HCT116 (cell line): ENCODE measurements at regions not wholly inside any gene's neighbourhood (a gene's known extent, or its start where the extent isn't known, plus 50 kb on each side); places are given as distances from the start of the nearest gene placed in this dataset.
A peak's percentile ranks its signal among the peaks of the same experiment; 100 is the strongest.
"Not testable (repeated sequence)": the region's sequence is repeated elsewhere in the genome, so short reads cannot be mapped to it uniquely, and the experiment has no call there.

Experiments
- ATAC-seq: fragments of 200-7000 bp; cut with Tn5 transposase; 2 replicates; pipeline ENCODE4 v1.9.1; 2020; ENCODE audit warnings: mild to moderate bottlenecking, moderate library complexity
- BruUV-seq: library from RNA; stranded (reverse); fragments of 400-500 nt; replicated peaks from 2 replicates; lab custom pipeline; 2021; lab: Mats Ljungman, UMichigan
- CTCF ChIA-PET: fragments of 300-600 bp; sonication (Branson Sonifier 250); formaldehyde crosslinking; loops from one replicate; lab custom pipeline; 2021; ENCODE audit warnings: antibody characterized with exemption; lab: Charles Lee
- POLR2A ChIA-PET: fragments of 300-600, 350-600 bp; sonication (Branson Sonifier 250); formaldehyde crosslinking; loops from one replicate; lab custom pipeline; 2021; ENCODE audit warnings: antibody characterized with exemption; lab: Charles Lee
- RAD21 ChIA-PET, 2 experiments: fragments of 300-600 bp; sonication (Branson Sonifier 250); formaldehyde crosslinking; loops; one replicate each; lab custom pipeline; 2023; ENCODE audit warnings: low total read pairs in 2 of 2; ENCODE audit not compliant: uncharacterized antibody in 2 of 2, unreplicated experiment in 2 of 2, low non-redundant PET in 1 of 2; lab: Charles Lee
- DNase-seq: peaks from one replicate; pipeline ENCODE4 v3.0.0-alpha.2; 2010; ENCODE audit warnings: low read depth, low spot score
- H2AFZ ChIP-seq: fragments of 200-600 bp; shearing (Covaris generic), sonication (generic); 2 replicates; pipeline ENCODE4 v1.6.1; 2017; ENCODE audit warnings: low read depth, mixed run types, mixed read lengths, antibody characterized with exemption, low read length; ENCODE audit not compliant: poor library complexity, severe bottlenecking
- H3K27ac ChIP-seq: 2 replicates; pipeline ENCODE4 v1.5.1; 2012; ENCODE audit warnings: low read depth, low read length
- H3K27me3 ChIP-seq: fragments of 200-600 bp; sonication (generic); 2 replicates; pipeline ENCODE4 v1.6.1; 2016; ENCODE audit warnings: mixed run types, low read length, mixed read lengths; ENCODE audit not compliant: insufficient read depth
- H3K36me3 ChIP-seq, 2 experiments: fragments of 200-500 bp in 1 of 2; fragments of 200-600 bp in 1 of 2; sonication (Bioruptor generic) in 1 of 2; sonication (generic) in 1 of 2; 2 replicates each; pipeline versions ENCODE4 v1.5.1 to v1.6.1; 2014 to 2016; ENCODE audit warnings: low read length in 2 of 2, inconsistent platforms in 1 of 2, mixed read lengths in 1 of 2, mixed run types in 1 of 2; ENCODE audit not compliant: insufficient read depth in 2 of 2, control insufficient read depth in 1 of 2
- H3K4me1 ChIP-seq, 2 experiments: fragments of 200-600 bp in 1 of 2; sonication (generic) in 1 of 2; 2 replicates each; pipeline versions ENCODE4 v1.5.1 to v1.6.1; 2012 to 2017; ENCODE audit warnings: low read length in 2 of 2, inconsistent platforms in 1 of 2, mild to moderate bottlenecking in 1 of 2, mixed read lengths in 1 of 2, mixed run types in 1 of 2, moderate library complexity in 1 of 2; ENCODE audit not compliant: insufficient read depth in 2 of 2, control insufficient read depth in 1 of 2
- H3K4me2 ChIP-seq: fragments of 200-600 bp; sonication (generic); 2 replicates; pipeline ENCODE4 v1.6.1; 2017; ENCODE audit warnings: mixed run types, low read length, mixed read lengths
- H3K4me3 ChIP-seq, 2 experiments: fragments of 200-600 bp in 1 of 2; sonication (generic) in 1 of 2; replicated peaks in 1 of 2; 2 replicates each; pipeline ENCODE4 v1.5.1; 2011 to 2016; ENCODE audit warnings: low read length in 2 of 2, control low read depth in 1 of 2, low read depth in 1 of 2, mild to moderate bottlenecking in 1 of 2, mixed read lengths in 1 of 2, mixed run types in 1 of 2
- H3K79me2 ChIP-seq: fragments of 200-600 bp; sonication (generic); 2 replicates; pipeline ENCODE4 v1.6.1; 2017; ENCODE audit warnings: mild to moderate bottlenecking, mixed run types, low read length, moderate library complexity, mixed read lengths; ENCODE audit not compliant: insufficient read depth
- H3K9ac ChIP-seq: fragments of 200-600 bp; sonication (generic); 2 replicates; pipeline ENCODE4 v1.6.1; 2016; ENCODE audit warnings: low read length, mixed read lengths
- H3K9me2 ChIP-seq: fragments of 200-600 bp; sonication (generic), shearing (Covaris generic); 2 replicates; pipeline ENCODE4 v1.6.1; 2017; ENCODE audit warnings: mixed run types, mild to moderate bottlenecking, moderate library complexity; ENCODE audit not compliant: insufficient read depth
- H3K9me3 ChIP-seq, 2 experiments: fragments of 200-500 bp in 1 of 2; fragments of 200-600 bp in 1 of 2; sonication (Bioruptor generic) in 1 of 2; sonication (generic) in 1 of 2; 2 replicates each; pipeline ENCODE4 v1.6.1; 2014 to 2017; ENCODE audit warnings: low read length in 2 of 2, mixed read lengths in 2 of 2, inconsistent platforms in 1 of 2, low read depth in 1 of 2, mild to moderate bottlenecking in 1 of 2, mixed run types in 1 of 2, moderate library complexity in 1 of 2; ENCODE audit not compliant: control insufficient read depth in 1 of 2, insufficient read depth in 1 of 2
- H4K20me1 ChIP-seq: fragments of 200-600 bp; sonication (generic), shearing (Covaris generic); 2 replicates; pipeline ENCODE4 v1.6.1; 2017; ENCODE audit warnings: mixed run types, mild to moderate bottlenecking, moderate library complexity; ENCODE audit not compliant: insufficient read depth
- ATF3 ChIP-seq: IDR thresholded peaks from 2 replicates; pipeline ENCODE4 v1.6.1; 2012
- YY1 ChIP-seq: IDR thresholded peaks from 2 replicates; pipeline ENCODE4 v1.6.1; 2011; ENCODE audit warnings: low read length, low read depth, moderate library complexity, mild to moderate bottlenecking; ENCODE audit not compliant: insufficient replicate concordance; ENCODE audit errors: extremely low read depth
- ZNF274 ChIP-seq: fragments of 200-500 bp; sonication (Bioruptor generic); IDR thresholded peaks from 2 replicates; pipeline ENCODE4 v1.6.1; 2014; ENCODE audit warnings: mild to moderate bottlenecking, low read depth, low read length, inconsistent platforms
- intact Hi-C: fragments of 100-400 bp; cut with micrococcal nuclease; formaldehyde crosslinking; loops from 2 replicates; pipeline ENCODE4 v1.10.0; 2022

- CTCF ChIA-PET, H3K4me1 ChIP-seq, H3K79me2 ChIP-seq, DNase-seq, intact Hi-C loops, ATAC-seq, H3K9me2 ChIP-seq, H3K27me3 ChIP-seq, POLR2A ChIA-PET, H2AFZ ChIP-seq, RAD21 ChIA-PET, H3K27ac ChIP-seq, H3K9ac ChIP-seq, H4K20me1 ChIP-seq, H3K9me3 ChIP-seq, H3K4me3 ChIP-seq, H3K36me3 ChIP-seq, H3K4me2 ChIP-seq, BruUV-seq: not testable (repeated sequence)
Observed at GRCh38 chr15:77881535-77881934, 196.0 kb downstream of the TBC1D2B start.

- H3K4me2 ChIP-seq, H3K9me2 ChIP-seq, H3K36me3 ChIP-seq, H2AFZ ChIP-seq, BruUV-seq, POLR2A ChIA-PET, DNase-seq, intact Hi-C loops, H3K9me3 ChIP-seq, RAD21 ChIA-PET, ATAC-seq, H4K20me1 ChIP-seq, H3K27ac ChIP-seq, H3K9ac ChIP-seq, CTCF ChIA-PET, H3K79me2 ChIP-seq, H3K27me3 ChIP-seq, H3K4me1 ChIP-seq: not testable (repeated sequence)
- H3K4me3 ChIP-seq: 0 out of 4 replicates have a peak overlapping the region, but pooled peaks of 1 of the 2 experiments have one; percentile 20
Observed at GRCh38 chr15:77879466-77879865, 198.0 kb downstream of the TBC1D2B start.

- POLR2A ChIA-PET: no interaction called here
- Histone ChIP-seq H3K4me2 (no peak overlapping the region), H3K9ac (no peak overlapping the region), H3K4me3 (no peak overlapping the region), H3K4me1 (no peaks in the 10 kb centered on the region), H3K36me3 (no peaks in the 10 kb centered on the region), H3K27me3 (no peaks in the 10 kb centered on the region), H2AFZ (no peak overlapping the region), H3K79me2 (no peaks in the 10 kb centered on the region), H3K9me2 (no peaks in the 10 kb centered on the region), H4K20me1 (no peaks in the 10 kb centered on the region), H3K27ac (no peak overlapping the region), H3K9me3 (no peaks in the 10 kb centered on the region)
- RAD21 ChIA-PET: no interaction called here
- DNase-seq: no peak
- BruUV-seq: no TSS peak
- TF ChIP-seq ZNF274: no peak
- TF ChIP-seq ATF3: no peak
- TF ChIP-seq YY1: no peak
- CTCF ChIA-PET: no interaction called here
- intact Hi-C loops: no loop called here
- no peak for ATAC-seq
Observed at GRCh38 chr15:77877869-77878577, 199.5 kb downstream of the TBC1D2B start.

GRCh38 chr15:77876107-77876820, 201.2 kb downstream of the TBC1D2B start:
- H2AFZ ChIP-seq, H3K4me1 ChIP-seq, H3K9ac ChIP-seq, H4K20me1 ChIP-seq, H3K4me3 ChIP-seq, RAD21 ChIA-PET, H3K4me2 ChIP-seq, H3K27ac ChIP-seq, intact Hi-C loops, BruUV-seq, H3K79me2 ChIP-seq, DNase-seq, H3K9me3 ChIP-seq, CTCF ChIA-PET, H3K27me3 ChIP-seq, H3K36me3 ChIP-seq, POLR2A ChIA-PET, ATAC-seq, H3K9me2 ChIP-seq: not testable (repeated sequence)
